Panc1 (cell line): ENCODE measurements at regions not wholly inside any gene's neighbourhood (a gene's known extent, or its start where the extent isn't known, plus 50 kb on each side); places are given as distances from the start of the nearest gene placed in this dataset.

ENCODE experiments used
- CTCF ChIP-seq: fragments of 450-650 bp; IDR thresholded peaks from 2 replicates; pipeline ENCODE4 v1.5.1; 2017; ENCODE audit warnings: mild to moderate bottlenecking
- POLR2AphosphoS5 ChIP-seq: IDR thresholded peaks from 2 replicates; pipeline ENCODE4 v1.6.1; 2012; ENCODE audit warnings: mild to moderate bottlenecking, low read depth, low read length, moderate library complexity
- REST ChIP-seq, 2 experiments: IDR thresholded peaks; 2 replicates each; pipeline ENCODE4 v1.6.1; 2011 to 2012; ENCODE audit warnings: low read depth in 2 of 2, control low read depth in 1 of 2, low read length in 1 of 2, mild to moderate bottlenecking in 1 of 2, moderate library complexity in 1 of 2; ENCODE audit not compliant: insufficient read depth in 1 of 2
- SIN3A ChIP-seq: IDR thresholded peaks from 2 replicates; pipeline ENCODE4 v1.6.1; 2012; ENCODE audit warnings: low read depth, mild to moderate bottlenecking, low read length, moderate library complexity, borderline replicate concordance; ENCODE audit not compliant: insufficient read depth
- TCF7L2 ChIP-seq: IDR thresholded peaks from 2 replicates; pipeline ENCODE4 v1.6.1; 2011; ENCODE audit warnings: mild to moderate bottlenecking, low read depth, low read length, inconsistent platforms

GRCh38 chr6:159533016-159533415, 160.0 kb downstream of the SOD2 start:
- TF ChIP-seq CTCF (no peak), POLR2AphosphoS5 (no peak), TCF7L2 (no peak), SIN3A (no peak), REST (IDR thresholded peaks at IDR 0.05; ENCODE audit: insufficient read depth in 1 of 2, low read depth in 2 of 2, low read length in 1 of 2) (no peak)
